ENCODE measurements at regions not wholly inside any gene's neighbourhood (a gene's known extent, or its start where the extent isn't known, plus 50 kb on each side); places are given as distances from the start of the nearest gene placed in this dataset.

- Histone ChIP-seq H2AFZ (ENCODE audit: low read depth, low read length) (no peak overlapping the region), H3K9ac (ENCODE audit: low read depth, low read length) (no peak overlapping the region), H3K27ac (ENCODE audit: low read length) (no peak overlapping the region), H3K27me3 (ENCODE audit: insufficient read depth, low read length, poor library complexity) (no peaks in the 10 kb centered on the region), H3K4me2 (ENCODE audit: insufficient read depth, low read length) (no peak overlapping the region), H3K9me3 (ENCODE audit: insufficient read depth, low read length, severe bottlenecking) (no peaks in the 10 kb centered on the region), H3K36me3 (ENCODE audit: insufficient read depth, low read length) (no peaks in the 10 kb centered on the region), H4K20me1 (ENCODE audit: insufficient read depth, low read length) (no peaks in the 10 kb centered on the region), H3K79me2 (ENCODE audit: insufficient read depth, low read length) (no peaks in the 10 kb centered on the region), H3K4me1 (ENCODE audit: insufficient read depth, low read length) (no peaks in the 10 kb centered on the region), H3K4me3 (ENCODE audit: low read depth in 1 of 2, low read length in 2 of 2) (no peak overlapping the region)
- DNase-seq (no peak), ATAC-seq (ENCODE audit: insufficient read depth, low read depth) (no peak)
- TF ChIP-seq CTCF (IDR thresholded peaks at IDR 0.05; ENCODE audit: borderline replicate concordance, extremely low read depth, low read length, poor library complexity, severe bottlenecking) = no peak
- TF ChIP-seq EZH2 (IDR thresholded peaks at IDR 0.05; ENCODE audit: borderline replicate concordance, low read depth, low read length, severe bottlenecking) = no peak
Observed at GRCh38 chr15:96123630-96124187, 206.8 kb upstream of the NR2F2 start.

GRCh38 chr15:96124436-96124835 is 206.1 kb upstream of the NR2F2 start:
- H3K9ac ChIP-seq (ENCODE audit: low read depth, low read length) = no peak overlapping the region
- no peaks in the 10 kb centered on the region for H3K79me2 ChIP-seq (ENCODE audit: insufficient read depth, low read length)
- ATAC-seq (ENCODE audit: insufficient read depth, low read depth) (no peak), DNase-seq (no peak)
- H3K36me3 ChIP-seq (ENCODE audit: insufficient read depth, low read length) = no peaks in the 10 kb centered on the region
- no peaks in the 10 kb centered on the region for H3K9me3 ChIP-seq (ENCODE audit: insufficient read depth, low read length, severe bottlenecking)
- no peak for TF ChIP-seq EZH2 (IDR thresholded peaks at IDR 0.05; ENCODE audit: borderline replicate concordance, low read depth, low read length, severe bottlenecking)
- no peak for TF ChIP-seq CTCF (IDR thresholded peaks at IDR 0.05; ENCODE audit: borderline replicate concordance, extremely low read depth, low read length, poor library complexity, severe bottlenecking)
- no peak overlapping the region for H3K4me2 ChIP-seq (ENCODE audit: insufficient read depth, low read length)
- H3K27ac ChIP-seq (ENCODE audit: low read length) = no peak overlapping the region
- H3K4me1 ChIP-seq (ENCODE audit: insufficient read depth, low read length) = no peaks in the 10 kb centered on the region
- no peaks in the 10 kb centered on the region for H3K27me3 ChIP-seq (ENCODE audit: insufficient read depth, low read length, poor library complexity)
- no peak overlapping the region for H3K4me3 ChIP-seq (ENCODE audit: low read depth in 1 of 2, low read length in 2 of 2)
- H4K20me1 ChIP-seq (ENCODE audit: insufficient read depth, low read length) = no peaks in the 10 kb centered on the region
- H2AFZ ChIP-seq (ENCODE audit: low read depth, low read length) = no peak overlapping the region

GRCh38 chr15:96125721-96126415 is 204.6 kb upstream of the NR2F2 start:
- DNase-seq = no peak
- no peak overlapping the region for H3K9ac ChIP-seq (ENCODE audit: low read depth, low read length)
- no peaks in the 10 kb centered on the region for H3K79me2 ChIP-seq (ENCODE audit: insufficient read depth, low read length)
- no peaks in the 10 kb centered on the region for H4K20me1 ChIP-seq (ENCODE audit: insufficient read depth, low read length)
- H3K9me3 ChIP-seq (ENCODE audit: insufficient read depth, low read length, severe bottlenecking) = no peaks in the 10 kb centered on the region
- no peak for TF ChIP-seq CTCF (IDR thresholded peaks at IDR 0.05; ENCODE audit: borderline replicate concordance, extremely low read depth, low read length, poor library complexity, severe bottlenecking)
- no peak overlapping the region for H3K4me3 ChIP-seq (ENCODE audit: low read depth in 1 of 2, low read length in 2 of 2)
- H3K27me3 ChIP-seq (ENCODE audit: insufficient read depth, low read length, poor library complexity) = no peaks in the 10 kb centered on the region
- no peak overlapping the region for H3K27ac ChIP-seq (ENCODE audit: low read length)
- H3K4me2 ChIP-seq (ENCODE audit: insufficient read depth, low read length) = no peak overlapping the region
- no peak overlapping the region for H2AFZ ChIP-seq (ENCODE audit: low read depth, low read length)
- no peaks in the 10 kb centered on the region for H3K36me3 ChIP-seq (ENCODE audit: insufficient read depth, low read length)
- no peak for ATAC-seq (ENCODE audit: insufficient read depth, low read depth)
- H3K4me1 ChIP-seq (ENCODE audit: insufficient read depth, low read length) = no peaks in the 10 kb centered on the region
